AG09309 (cell line): ENCODE measurements at regions not wholly inside any gene's neighbourhood (a gene's known extent, or its start where the extent isn't known, plus 50 kb on each side); places are given as distances from the start of the nearest gene placed in this dataset.

Experiments
- DNase-seq: peaks from one replicate; pipeline ENCODE4 v3.0.0-alpha.2; 2010; ENCODE audit warnings: low read depth
- H3K4me3 ChIP-seq: 2 replicates; pipeline ENCODE4 v1.5.1; 2011; ENCODE audit warnings: mild to moderate bottlenecking, low read depth, low read length, moderate library complexity; ENCODE audit not compliant: control insufficient read depth
- CTCF ChIP-seq: IDR thresholded peaks from 2 replicates; pipeline ENCODE4 v1.5.1; 2011; ENCODE audit warnings: mild to moderate bottlenecking, low read depth, low read length, inconsistent platforms; ENCODE audit not compliant: insufficient read depth, control insufficient read depth; ENCODE audit errors: missing control alignments

- H3K4me3 ChIP-seq, result no peak overlapping the region
- no peak for DNase-seq
- TF ChIP-seq CTCF, result no peak
Measured at GRCh38 chr4:14513471-14513870, 488.8 kb upstream of the CPEB2 start.

GRCh38 chr4:14515556-14515955, 486.7 kb upstream of the CPEB2 start:
- TF ChIP-seq CTCF, result no peak
- DNase-seq, result no peak
- H3K4me3 ChIP-seq, result no peak overlapping the region

GRCh38 chr4:14518136-14518535, 484.1 kb upstream of the CPEB2 start:
- H3K4me3 ChIP-seq, result no peak overlapping the region
- DNase-seq, result no peak
- TF ChIP-seq CTCF, result no peak

- H3K4me3 ChIP-seq, result no peak overlapping the region
- DNase-seq, result no peak
- TF ChIP-seq CTCF, result no peak
Measured at GRCh38 chr4:14520171-14520570, 482.1 kb upstream of the CPEB2 start.

GRCh38 chr4:14524276-14524675, 478.0 kb upstream of the CPEB2 start:
- no peak for DNase-seq
- no peak overlapping the region for H3K4me3 ChIP-seq

GRCh38 chr4:14528918-14529317, 473.4 kb upstream of the CPEB2 start:
- no peak for DNase-seq
- no peak overlapping the region for H3K4me3 ChIP-seq
- no peak for TF ChIP-seq CTCF

More at GRCh38 chr4:14524276-14524675, 478.0 kb upstream of the CPEB2 start:
- no peak for TF ChIP-seq CTCF

GRCh38 chr4:14529653-14530052, 472.6 kb upstream of the CPEB2 start:
- TF ChIP-seq CTCF, result no peak
- no peak for DNase-seq
- no peak overlapping the region for H3K4me3 ChIP-seq
